ENCODE measurements at regions not wholly inside any gene's neighbourhood (a gene's known extent, or its start where the extent isn't known, plus 50 kb on each side); places are given as distances from the start of the nearest gene placed in this dataset.

DNA sequence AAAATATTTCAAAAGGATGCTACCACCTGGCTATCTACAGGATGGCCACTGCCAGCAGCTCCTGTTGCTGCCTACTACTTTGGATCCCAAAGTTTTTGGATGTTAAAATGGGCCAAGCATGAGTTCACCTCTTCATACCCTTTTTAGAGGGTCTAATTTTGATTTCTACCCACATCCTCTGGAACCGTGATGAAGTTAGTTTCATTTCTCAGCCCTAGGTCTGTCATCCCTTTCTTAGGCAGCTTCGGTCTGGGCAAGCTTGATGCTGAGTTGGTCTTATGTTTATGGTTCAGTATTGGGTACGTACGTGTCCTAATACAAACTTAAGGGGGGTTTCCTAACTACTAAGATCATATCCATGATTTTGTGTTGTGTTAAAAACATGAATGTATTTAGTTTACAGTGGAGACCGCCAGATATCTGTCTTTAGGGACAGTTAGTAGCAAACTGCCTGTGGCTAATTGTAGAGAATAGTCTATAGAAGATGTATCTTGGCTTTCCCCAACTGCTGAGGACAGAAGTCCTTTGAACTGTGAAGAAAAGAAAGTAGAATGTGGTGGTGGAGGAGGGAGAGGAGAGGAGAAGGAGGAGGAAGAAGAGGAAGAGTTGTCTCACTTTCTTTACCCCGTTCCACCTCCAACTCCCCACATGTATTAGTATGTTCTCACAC lies 184.9 kb downstream of the UBE2E3 start:
- no peaks in the 10 kb centered on the region for H3K27me3 ChIP-seq

DNA sequence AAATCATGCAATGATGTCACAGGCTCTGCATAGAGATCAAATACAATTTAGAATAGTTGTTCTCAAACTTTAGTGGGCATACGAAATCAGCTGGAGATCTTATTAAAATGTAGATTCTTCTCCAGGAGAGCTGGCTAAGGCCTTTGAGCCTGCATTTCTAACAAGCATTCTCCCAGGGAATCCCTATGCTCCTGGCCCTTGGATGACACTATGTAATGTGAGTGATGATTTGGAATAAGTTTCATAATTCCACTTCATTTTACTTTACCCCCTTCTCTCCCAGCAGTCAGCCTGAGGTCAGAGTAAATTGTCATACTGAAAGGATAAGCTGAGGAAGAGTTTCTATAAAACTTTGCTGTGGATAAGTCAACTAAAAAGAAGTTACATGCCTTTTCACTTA lies 189.1 kb downstream of the UBE2E3 start:
- H3K4me1 ChIP-seq, result no peaks in the 10 kb centered on the region
- intact Hi-C loops (cut with DNase I; ENCODE audit: low total_unique reads), result no loop called here
- TF ChIP-seq, protein P1, sequence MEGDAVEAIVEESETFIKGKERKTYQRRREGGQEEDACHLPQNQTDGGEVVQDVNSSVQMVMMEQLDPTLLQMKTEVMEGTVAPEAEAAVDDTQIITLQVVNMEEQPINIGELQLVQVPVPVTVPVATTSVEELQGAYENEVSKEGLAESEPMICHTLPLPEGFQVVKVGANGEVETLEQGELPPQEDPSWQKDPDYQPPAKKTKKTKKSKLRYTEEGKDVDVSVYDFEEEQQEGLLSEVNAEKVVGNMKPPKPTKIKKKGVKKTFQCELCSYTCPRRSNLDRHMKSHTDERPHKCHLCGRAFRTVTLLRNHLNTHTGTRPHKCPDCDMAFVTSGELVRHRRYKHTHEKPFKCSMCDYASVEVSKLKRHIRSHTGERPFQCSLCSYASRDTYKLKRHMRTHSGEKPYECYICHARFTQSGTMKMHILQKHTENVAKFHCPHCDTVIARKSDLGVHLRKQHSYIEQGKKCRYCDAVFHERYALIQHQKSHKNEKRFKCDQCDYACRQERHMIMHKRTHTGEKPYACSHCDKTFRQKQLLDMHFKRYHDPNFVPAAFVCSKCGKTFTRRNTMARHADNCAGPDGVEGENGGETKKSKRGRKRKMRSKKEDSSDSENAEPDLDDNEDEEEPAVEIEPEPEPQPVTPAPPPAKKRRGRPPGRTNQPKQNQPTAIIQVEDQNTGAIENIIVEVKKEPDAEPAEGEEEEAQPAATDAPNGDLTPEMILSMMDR (IDR thresholded peaks at IDR 0.05), result no peak
- TF ChIP-seq POLR2A (IDR thresholded peaks at IDR 0.05) (no peak), POLR2AphosphoS5 (IDR thresholded peaks at IDR 0.05) (no peak)
- WGBS, 5 donors, result 45 to 57% (median 50%) methylated on average over 1 of the region's 1 CpG
- H3K27me3 ChIP-seq, result no peaks in the 10 kb centered on the region
- no peaks in the 10 kb centered on the region for H3K36me3 ChIP-seq
- no peak overlapping the region for H3K27ac ChIP-seq
- no peak for DNase-seq
- H3K4me3 ChIP-seq, result no peak overlapping the region
- peaks cover 0 to 5% (median 0%) of the 10 kb centered on the region in 4 donors for H3K9me3 ChIP-seq

More for the DNA sequence above, 184.9 kb downstream of the UBE2E3 start:
- 69 to 82% (median 75%) methylated on average over 6 of the region's 6 CpGs for WGBS, 5 donors
- no peak for DNase-seq
- no peaks in the 10 kb centered on the region for H3K4me1 ChIP-seq
- H3K36me3 ChIP-seq, result no peaks in the 10 kb centered on the region
- no peak for TF ChIP-seq POLR2AphosphoS5 (IDR thresholded peaks at IDR 0.05)
- no peak for TF ChIP-seq POLR2A (IDR thresholded peaks at IDR 0.05)
- TF ChIP-seq, protein P1 (IDR thresholded peaks at IDR 0.05), result no peak
- no peak for TF ChIP-seq EP300 (IDR thresholded peaks at IDR 0.05)
- peaks cover 0 to 5% (median 0%) of the 10 kb centered on the region in 4 donors for H3K9me3 ChIP-seq
- H3K27ac ChIP-seq, result peak overlapping the region in 2 of 5 donors; percentile 35 to 40
- intact Hi-C loops (cut with DNase I; ENCODE audit: low total_unique reads), result no loop called here
- no peak overlapping the region for H3K4me3 ChIP-seq

DNA sequence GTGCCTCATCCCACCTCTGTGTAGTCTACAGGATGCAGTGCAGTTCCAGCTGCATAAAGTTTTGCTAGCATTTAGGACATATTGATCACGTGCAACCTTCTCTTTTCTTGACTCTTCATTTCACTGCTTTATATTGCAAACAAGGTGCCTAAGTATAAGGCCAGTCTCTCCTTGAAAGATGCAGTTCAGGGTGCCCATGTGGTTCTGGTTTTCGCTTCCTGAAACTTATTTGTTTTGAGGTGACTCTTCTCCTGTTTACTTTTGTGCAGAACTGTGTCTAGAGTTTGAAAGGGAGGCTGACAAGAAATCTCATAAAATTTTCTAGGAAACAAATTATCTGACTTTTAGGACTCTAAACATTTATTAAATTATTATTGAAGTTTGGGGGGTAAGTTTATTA lies 189.9 kb downstream of the UBE2E3 start:
- intact Hi-C loops (cut with DNase I; ENCODE audit: low total_unique reads), result no loop called here
- TF ChIP-seq EP300 (IDR thresholded peaks at IDR 0.05) (no peak), POLR2AphosphoS5 (IDR thresholded peaks at IDR 0.05) (no peak), POLR2A (IDR thresholded peaks at IDR 0.05) (no peak)
- TF ChIP-seq, protein P1 (IDR thresholded peaks at IDR 0.05), result no peak
- no peak for DNase-seq
- H3K4me1 ChIP-seq, result no peaks in the 10 kb centered on the region
- H3K9me3 ChIP-seq, result peaks cover 0 to 5% (median 0%) of the 10 kb centered on the region in 4 donors
- H3K36me3 ChIP-seq, result no peaks in the 10 kb centered on the region
- 58 to 67% (median 66%) methylated on average over 2 of the region's 2 CpGs for WGBS, 5 donors
- H3K27ac ChIP-seq, result no peak overlapping the region
- no peaks in the 10 kb centered on the region for H3K27me3 ChIP-seq
- H3K4me3 ChIP-seq, result no peak overlapping the region

DNA sequence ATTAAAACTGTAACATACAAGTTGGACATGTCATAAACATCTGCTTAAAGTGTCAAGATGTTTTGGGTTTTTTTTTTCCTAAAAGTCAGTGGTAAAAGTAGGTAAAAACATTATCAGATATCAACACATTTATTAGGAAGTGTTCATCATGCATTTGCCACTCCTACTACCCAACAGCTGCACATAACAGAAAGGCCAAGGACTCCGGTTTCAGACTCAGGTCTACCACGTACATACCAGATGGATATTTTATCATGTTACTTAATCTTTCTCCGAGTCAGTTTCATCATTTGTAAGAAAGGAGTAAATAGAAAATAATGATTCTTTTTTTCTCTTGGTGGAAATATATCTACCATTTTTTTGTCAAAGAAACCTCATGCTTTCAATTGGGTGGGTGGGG lies 192.3 kb downstream of the UBE2E3 start:
- no peaks in the 10 kb centered on the region for H3K36me3 ChIP-seq
- no peak overlapping the region for H3K27ac ChIP-seq
- WGBS, 5 donors, result 81 to 92% (median 82%) methylated on average over 3 of the region's 3 CpGs
- intact Hi-C loops (cut with DNase I; ENCODE audit: low total_unique reads), result no loop called here
- no peak for TF ChIP-seq POLR2AphosphoS5 (IDR thresholded peaks at IDR 0.05)
- TF ChIP-seq, protein P1 (IDR thresholded peaks at IDR 0.05), result no peak
- no peak for TF ChIP-seq EP300 (IDR thresholded peaks at IDR 0.05)
- TF ChIP-seq POLR2A (IDR thresholded peaks at IDR 0.05), result no peak
- H3K27me3 ChIP-seq, result no peaks in the 10 kb centered on the region
- no peak overlapping the region for H3K4me3 ChIP-seq
- no peaks in the 10 kb centered on the region for H3K9me3 ChIP-seq
- DNase-seq, result no peak
- no peaks in the 10 kb centered on the region for H3K4me1 ChIP-seq

Measured in stomach (tissue), 8 donors.